K562 (cell line): ENCODE measurements at regions not wholly inside any gene's neighbourhood (a gene's known extent, or its start where the extent isn't known, plus 50 kb on each side); places are given as distances from the start of the nearest gene placed in this dataset.

Experiments
- CBX1 ChIP-seq: sonication (generic); IDR thresholded peaks from 2 replicates; pipeline ENCODE4 v1.6.1; 2016; ENCODE audit warnings: antibody characterized with exemption, low read depth, mild to moderate bottlenecking
- ZNF75A ChIP-seq: fragments of 450-650 bp; formaldehyde crosslinking; IDR thresholded peaks from 2 replicates; pipeline ENCODE4 v1.4.0; 2020; ENCODE audit warnings: mild to moderate bottlenecking

DNA sequence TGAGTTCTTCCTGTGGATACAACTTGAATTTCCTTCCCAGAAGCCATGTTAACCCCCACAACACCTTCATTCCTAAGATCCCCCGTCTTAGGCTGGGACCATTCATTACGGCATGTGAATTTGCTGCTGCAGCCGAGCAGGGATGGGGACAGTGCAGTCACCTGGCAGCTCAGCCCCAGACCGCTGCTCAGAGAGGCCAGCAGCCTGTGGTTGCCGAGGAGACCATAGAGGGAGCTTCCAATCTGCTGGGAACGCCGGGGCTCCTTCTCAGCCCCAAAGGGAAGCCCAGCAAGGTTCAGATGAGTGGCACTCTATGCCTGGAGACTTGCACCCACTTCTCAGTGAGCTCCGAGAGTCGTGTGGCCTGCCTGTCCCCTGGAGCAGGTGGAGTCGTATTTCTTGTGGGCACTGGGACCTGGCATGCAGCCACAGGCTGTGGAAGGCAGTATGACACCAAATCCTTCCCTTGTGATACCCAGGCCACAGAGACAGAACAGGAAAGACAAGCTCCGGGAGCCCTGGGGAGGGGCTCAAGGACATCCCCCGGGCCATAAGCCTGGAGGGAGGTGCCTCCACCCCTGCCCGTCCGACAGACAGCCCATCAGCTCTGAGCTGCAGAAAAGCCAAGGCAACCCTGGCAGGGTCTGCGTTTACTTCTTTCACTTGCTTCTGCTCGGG, 167.3 kb downstream of the FAM43A start:
- TF ChIP-seq ZNF75A (CRISPR knock-in tag): no peak
- no peak for TF ChIP-seq CBX1
